HEK293 (cell line): ENCODE measurements at regions not wholly inside any gene's neighbourhood (a gene's known extent, or its start where the extent isn't known, plus 50 kb on each side); places are given as distances from the start of the nearest gene placed in this dataset.

Source experiments
- CTCF ChIP-seq: fragments of 450-650 bp; formaldehyde crosslinking; IDR thresholded peaks from 2 replicates; pipeline ENCODE4 v1.5.1; 2016; ENCODE audit warnings: missing biosample characterization, missing genetic modification characterization
- ZFP3 ChIP-seq: fragments of 450-650 bp; formaldehyde crosslinking; IDR thresholded peaks from 2 replicates; pipeline ENCODE4 v1.5.1; 2016; ENCODE audit warnings: low read depth, missing biosample characterization, missing genetic modification characterization
- ZFP69B ChIP-seq: fragments of 450-650 bp; formaldehyde crosslinking; IDR thresholded peaks from 2 replicates; pipeline ENCODE4 v1.5.1; 2016; ENCODE audit warnings: missing biosample characterization, missing genetic modification characterization
- ZNF248 ChIP-seq: fragments of 450-650 bp; formaldehyde crosslinking; IDR thresholded peaks from 2 replicates; pipeline ENCODE4 v1.5.1; 2017; ENCODE audit warnings: missing biosample characterization, missing genetic modification characterization

- TF ChIP-seq CTCF (tag by site-specific recombination) (no peak), ZNF248 (tag by site-specific recombination) (no peak), ZFP3 (no peak), ZFP69B (no peak)
These were observed 274.5 kb downstream of the SRGAP2C start for GRCh38 chr1:121459235-121459634.
